Neuronal stem cell (in vitro differentiated cells): ENCODE measurements at regions not wholly inside any gene's neighbourhood (a gene's known extent, or its start where the extent isn't known, plus 50 kb on each side); places are given as distances from the start of the nearest gene placed in this dataset.

Source experiments
- DNase-seq: peaks from one replicate; pipeline ENCODE4 v3.0.0-alpha.2; 2013; ENCODE audit warnings: low spot score
- H2AFZ ChIP-seq: one replicate; pipeline ENCODE4 v1.6.1; 2013; ENCODE audit warnings: mild to moderate bottlenecking, low read length, inconsistent platforms
- H2AK5ac ChIP-seq: 2 replicates; pipeline ENCODE4 v1.6.1; 2013; ENCODE audit warnings: low read depth, mild to moderate bottlenecking, inconsistent platforms, low read length, moderate library complexity, mixed read lengths
- H2BK120ac ChIP-seq: 2 replicates; pipeline ENCODE4 v1.6.1; 2013; ENCODE audit warnings: low read depth, mild to moderate bottlenecking, inconsistent platforms, low read length, moderate library complexity, mixed read lengths
- H2BK12ac ChIP-seq: one replicate; pipeline ENCODE4 v1.6.1; 2013; ENCODE audit warnings: low read length, inconsistent platforms
- H2BK15ac ChIP-seq: 2 replicates; pipeline ENCODE4 v1.6.1; 2013; ENCODE audit warnings: mild to moderate bottlenecking, low read length, inconsistent platforms, mixed read lengths
- H2BK5ac ChIP-seq: one replicate; pipeline ENCODE4 v1.6.1; 2013; ENCODE audit warnings: inconsistent platforms, mild to moderate bottlenecking, low read length, moderate library complexity
- H3K14ac ChIP-seq: one replicate; pipeline ENCODE4 v1.6.1; 2013; ENCODE audit warnings: low read length, inconsistent platforms
- H3K18ac ChIP-seq: 2 replicates; pipeline ENCODE4 v1.6.1; 2013; ENCODE audit warnings: low read length, inconsistent platforms
- H3K23ac ChIP-seq: 2 replicates; pipeline ENCODE4 v1.6.1; 2013; ENCODE audit warnings: low read depth, mild to moderate bottlenecking, mixed read lengths, low read length, inconsistent platforms; ENCODE audit not compliant: poor library complexity
- H3K27ac ChIP-seq: replicated peaks from 3 replicates; pipeline ENCODE4 v1.5.1; 2013; ENCODE audit warnings: low read length, inconsistent platforms
- H3K27me3 ChIP-seq, 3 experiments: 2 replicates each; pipeline ENCODE4 v1.6.1; 2013; ENCODE audit warnings: low read length in 3 of 3, mild to moderate bottlenecking in 2 of 3, inconsistent platforms in 1 of 3, low read depth in 1 of 3, mixed read lengths in 1 of 3, moderate library complexity in 1 of 3; ENCODE audit not compliant: control insufficient read depth in 3 of 3, insufficient read depth in 3 of 3
- H3K36me3 ChIP-seq, 2 donors: replicated peaks in 1 of 2; 2 replicates each; pipeline ENCODE4 v1.6.1; 2013; ENCODE audit warnings: low read length in 2 of 2; ENCODE audit not compliant: control insufficient read depth in 2 of 2, insufficient read depth in 2 of 2
- H3K4ac ChIP-seq: 2 replicates; pipeline ENCODE4 v1.6.1; 2013; ENCODE audit warnings: inconsistent platforms, mild to moderate bottlenecking, low read length, moderate library complexity
- H3K4me1 ChIP-seq, 2 donors: 1 replicate in 1 of 2; 2 replicates in 1 of 2; pipeline ENCODE4 v1.6.1; 2013; ENCODE audit warnings: low read length in 2 of 2, low read depth in 1 of 2; ENCODE audit not compliant: control insufficient read depth in 2 of 2, insufficient read depth in 1 of 2
- H3K4me2 ChIP-seq: one replicate; pipeline ENCODE4 v1.6.1; 2013; ENCODE audit warnings: mild to moderate bottlenecking, low read length, inconsistent platforms; ENCODE audit not compliant: insufficient read depth, poor library complexity, severe bottlenecking
- H3K4me3 ChIP-seq, 2 donors: 2 replicates each; pipeline ENCODE4 v1.5.1; 2013; ENCODE audit warnings: low read length in 2 of 2, mild to moderate bottlenecking in 2 of 2, inconsistent platforms in 1 of 2, moderate library complexity in 1 of 2
- H3K79me1 ChIP-seq: one replicate; pipeline ENCODE4 v1.6.1; 2013; ENCODE audit warnings: low read depth, mild to moderate bottlenecking, inconsistent platforms, low read length, moderate library complexity
- H3K9ac ChIP-seq: one replicate; pipeline ENCODE4 v1.6.1; 2013; ENCODE audit warnings: mild to moderate bottlenecking, low read depth, low read length, inconsistent platforms; ENCODE audit not compliant: poor library complexity
- H3K9me3 ChIP-seq, 2 donors: replicated peaks in 1 of 2; 2 replicates each; pipeline versions ENCODE3 to v1.6.1; 2013; ENCODE audit warnings: low read length in 2 of 2, mild to moderate bottlenecking in 2 of 2, inconsistent platforms in 1 of 2, low read depth in 1 of 2, mixed read lengths in 1 of 2, moderate library complexity in 1 of 2; ENCODE audit not compliant: control insufficient read depth in 2 of 2, insufficient read depth in 1 of 2
- H4K8ac ChIP-seq: one replicate; pipeline ENCODE4 v1.6.1; 2013; ENCODE audit warnings: low read depth, mild to moderate bottlenecking, inconsistent platforms, low read length, moderate library complexity
- H4K91ac ChIP-seq: one replicate; pipeline ENCODE4 v1.6.1; 2013; ENCODE audit warnings: low read length, low read depth, mild to moderate bottlenecking, inconsistent platforms; ENCODE audit not compliant: poor library complexity
- WGBS, 2 donors: extraction: QIAGEN DNeasy Blood & Tissue Kit; methylation state at CpG; one replicate each; pipeline ENCODE4 v1.1.7; 2013; ENCODE audit warnings: missing lambda C conversion rate in 2 of 2, mixed read lengths in 1 of 2; ENCODE audit not compliant: insufficient read length in 2 of 2, insufficient replicate concordance in 1 of 2; ENCODE audit errors: extremely low coverage in 2 of 2; 5-methylcytosine and 5-hydroxymethylcytosine counted together

GRCh38 chr5:39896104-39896503, 471.3 kb upstream of the DAB2 start:
- Histone ChIP-seq H2BK12ac (no peak overlapping the region), H2BK15ac (no peak overlapping the region), H3K18ac (no peak overlapping the region), H3K4me3 (no peak overlapping the region), H4K91ac (no peak overlapping the region), H3K27me3 (no peaks in the 10 kb centered on the region), H2AK5ac (no peak overlapping the region), H3K36me3 (no peaks in the 10 kb centered on the region), H3K4me1 (no peaks in the 10 kb centered on the region), H2BK120ac (no peak overlapping the region), H2AFZ (no peak overlapping the region), H3K9me3 (no peaks in the 10 kb centered on the region), H3K79me1 (no peaks in the 10 kb centered on the region), H3K9ac (no peak overlapping the region), H2BK5ac (no peak overlapping the region), H3K4me2 (no peak overlapping the region), H3K4ac (no peak overlapping the region), H3K14ac (no peak overlapping the region), H4K8ac (no peak overlapping the region), H3K27ac (no peak overlapping the region), H3K23ac (no peak overlapping the region)
- no peak for DNase-seq
- WGBS, 2 donors = no CpG with 5 or more reads among the region's 3 CpGs

- no peak overlapping the region for H2BK5ac ChIP-seq
- H3K9me3 ChIP-seq = no peaks in the 10 kb centered on the region
- H3K27me3 ChIP-seq = no peaks in the 10 kb centered on the region
- DNase-seq = no peak
- no peak overlapping the region for H3K14ac ChIP-seq
- no peak overlapping the region for H2AFZ ChIP-seq
- no peak overlapping the region for H3K18ac ChIP-seq
- no peak overlapping the region for H2BK12ac ChIP-seq
- WGBS, 2 donors = no CpG with 5 or more reads among the region's 1 CpG
- H3K79me1 ChIP-seq = no peaks in the 10 kb centered on the region
- H3K9ac ChIP-seq = no peak overlapping the region
- H2AK5ac ChIP-seq = no peak overlapping the region
- no peaks in the 10 kb centered on the region for H3K36me3 ChIP-seq
- no peaks in the 10 kb centered on the region for H3K4me1 ChIP-seq
- no peak overlapping the region for H2BK15ac ChIP-seq
- H4K8ac ChIP-seq = no peak overlapping the region
- no peak overlapping the region for H3K4ac ChIP-seq
- H2BK120ac ChIP-seq = no peak overlapping the region
- H3K27ac ChIP-seq = no peak overlapping the region
- no peak overlapping the region for H3K4me3 ChIP-seq
- H3K23ac ChIP-seq = no peak overlapping the region
- no peak overlapping the region for H4K91ac ChIP-seq
- H3K4me2 ChIP-seq = no peak overlapping the region
These were observed 467.9 kb upstream of the DAB2 start for GRCh38 chr5:39892708-39893107.

GRCh38 chr5:39891376-39891775, 466.6 kb upstream of the DAB2 start:
- Histone ChIP-seq H2BK12ac (no peak overlapping the region), H2BK15ac (no peak overlapping the region), H3K27ac (no peak overlapping the region), H2AK5ac (no peak overlapping the region), H2BK120ac (no peak overlapping the region), H3K9ac (no peak overlapping the region), H2AFZ (no peak overlapping the region), H3K4me1 (no peaks in the 10 kb centered on the region), H2BK5ac (no peak overlapping the region), H3K4me3 (no peak overlapping the region), H4K91ac (no peak overlapping the region), H3K4me2 (no peak overlapping the region), H3K4ac (no peak overlapping the region), H3K18ac (no peak overlapping the region), H3K9me3 (no peaks in the 10 kb centered on the region), H3K36me3 (no peaks in the 10 kb centered on the region), H3K27me3 (no peaks in the 10 kb centered on the region), H3K23ac (no peak overlapping the region), H4K8ac (no peak overlapping the region), H3K79me1 (no peaks in the 10 kb centered on the region), H3K14ac (no peak overlapping the region)
- no CpG with 5 or more reads among the region's 2 CpGs for WGBS, 2 donors
- no peak for DNase-seq

GRCh38 chr5:39880985-39881384, 456.2 kb upstream of the DAB2 start:
- H2AFZ ChIP-seq = no peak overlapping the region
- H3K4me3 ChIP-seq = no peak overlapping the region
- no peak for DNase-seq
- no peak overlapping the region for H3K9ac ChIP-seq
- H3K4me2 ChIP-seq = no peak overlapping the region
- no peaks in the 10 kb centered on the region for H3K36me3 ChIP-seq
- H3K79me1 ChIP-seq = no peaks in the 10 kb centered on the region
- H2BK12ac ChIP-seq = no peak overlapping the region
- no peaks in the 10 kb centered on the region for H3K4me1 ChIP-seq
- no peak overlapping the region for H2BK5ac ChIP-seq
- no peak overlapping the region for H3K23ac ChIP-seq
- H3K4ac ChIP-seq = no peak overlapping the region
- no peak overlapping the region for H2BK15ac ChIP-seq
- H3K14ac ChIP-seq = no peak overlapping the region
- H3K27ac ChIP-seq = no peak overlapping the region
- no peak overlapping the region for H2BK120ac ChIP-seq
- H3K18ac ChIP-seq = no peak overlapping the region
- no peak overlapping the region for H2AK5ac ChIP-seq
- H3K27me3 ChIP-seq = no peaks in the 10 kb centered on the region
- H3K9me3 ChIP-seq = no peaks in the 10 kb centered on the region
- no peak overlapping the region for H4K8ac ChIP-seq
- no peak overlapping the region for H4K91ac ChIP-seq
